IMR-90 (cell line): ENCODE measurements at regions not wholly inside any gene's neighbourhood (a gene's known extent, or its start where the extent isn't known, plus 50 kb on each side); places are given as distances from the start of the nearest gene placed in this dataset.

Source experiments
- ATAC-seq: fragments of 200-7000 bp; cut with Tn5 transposase; 2 replicates; pipeline ENCODE4 v1.9.1; 2020; ENCODE audit warnings: low read depth, mild to moderate bottlenecking, moderate library complexity
- BruUV-seq: library from RNA; stranded (reverse); fragments of 400-500 nt; replicated peaks from 2 replicates; lab custom pipeline; 2021; lab: Mats Ljungman, UMichigan
- CTCF ChIA-PET: fragments of 300-600 bp; formaldehyde crosslinking; extraction: SDS; loops from one replicate; lab custom pipeline; 2021; ENCODE audit warnings: antibody characterized with exemption; lab: Yijun Ruan, JAX
- POLR2A ChIA-PET: fragments of 300-600 bp; sonication (Branson Sonifier 250); formaldehyde crosslinking; loops from one replicate; lab custom pipeline; 2022; ENCODE audit warnings: antibody characterized with exemption; ENCODE audit not compliant: unreplicated experiment; lab: Charles Lee
- DNase-seq: peaks from one replicate; pipeline ENCODE4 v3.0.0; 2013
- H2AFZ ChIP-seq: replicated peaks from 2 replicates; pipeline ENCODE3; 2013; ENCODE audit warnings: low read length, mild to moderate bottlenecking; ENCODE audit not compliant: poor library complexity
- H2AK5ac ChIP-seq: 2 replicates; pipeline ENCODE4 v1.6.1; 2013; ENCODE audit warnings: low read depth, low read length, inconsistent platforms
- H2AK9ac ChIP-seq: replicated peaks from 2 replicates; pipeline ENCODE3; 2013; ENCODE audit warnings: mild to moderate bottlenecking, low read depth, low read length, moderate library complexity; ENCODE audit not compliant: poor library complexity
- H2BK120ac ChIP-seq: 2 replicates; pipeline ENCODE4 v1.6.1; 2013; ENCODE audit warnings: low read depth, low read length, inconsistent platforms
- H2BK15ac ChIP-seq: 3 replicates; pipeline ENCODE4 v1.6.1; 2013; ENCODE audit warnings: low read depth, low read length, inconsistent platforms
- H2BK20ac ChIP-seq: 2 replicates; pipeline ENCODE4 v1.6.1; 2013; ENCODE audit warnings: low read depth, mild to moderate bottlenecking, inconsistent platforms, low read length, moderate library complexity
- H2BK5ac ChIP-seq: 2 replicates; pipeline ENCODE4 v1.6.1; 2013; ENCODE audit warnings: mild to moderate bottlenecking, low read depth, low read length, inconsistent platforms; ENCODE audit not compliant: poor library complexity, severe bottlenecking
- H3K14ac ChIP-seq: replicated peaks from 2 replicates; pipeline ENCODE4 v1.6.1; 2013; ENCODE audit warnings: low read depth, low read length, inconsistent platforms
- H3K18ac ChIP-seq: 2 replicates; pipeline ENCODE4 v1.6.1; 2013; ENCODE audit warnings: low read depth, low read length, control low read depth
- H3K23ac ChIP-seq: 2 replicates; pipeline ENCODE4 v1.6.1; 2013; ENCODE audit warnings: low read depth, low read length, inconsistent platforms
- H3K27ac ChIP-seq: 2 replicates; pipeline ENCODE4 v1.5.1; 2013; ENCODE audit warnings: mild to moderate bottlenecking, control low read depth, low read length; ENCODE audit not compliant: insufficient read depth
- H3K27me3 ChIP-seq: 2 replicates; pipeline ENCODE4 v1.6.1; 2013; ENCODE audit warnings: low read length; ENCODE audit not compliant: control insufficient read depth, insufficient read depth
- H3K36me3 ChIP-seq: 2 replicates; pipeline ENCODE4 v1.6.1; 2013; ENCODE audit warnings: low read length, mixed read lengths; ENCODE audit not compliant: control insufficient read depth, insufficient read depth
- H3K4ac ChIP-seq: 2 replicates; pipeline ENCODE4 v1.6.1; 2013; ENCODE audit warnings: low read depth, low read length, inconsistent platforms
- H3K4me1 ChIP-seq: 2 replicates; pipeline ENCODE4 v1.6.1; 2013; ENCODE audit warnings: low read length, mixed read lengths; ENCODE audit not compliant: control insufficient read depth, insufficient read depth
- H3K4me2 ChIP-seq: 2 replicates; pipeline ENCODE4 v1.6.1; 2013; ENCODE audit warnings: low read depth, mild to moderate bottlenecking, control low read depth, low read length, moderate library complexity
- H3K4me3 ChIP-seq: 2 replicates; pipeline ENCODE4 v1.5.1; 2013; ENCODE audit warnings: low read depth, mild to moderate bottlenecking, control low read depth, low read length, moderate library complexity; ENCODE audit not compliant: insufficient read depth
- H3K56ac ChIP-seq: 2 replicates; pipeline ENCODE4 v1.6.1; 2013; ENCODE audit warnings: low read length, inconsistent platforms; ENCODE audit not compliant: insufficient read depth; ENCODE audit errors: extremely low read depth
- H3K79me1 ChIP-seq, 2 experiments: 2 replicates each; pipeline ENCODE4 v1.6.1; 2013; ENCODE audit warnings: low read length in 2 of 2, inconsistent platforms in 1 of 2, low read depth in 1 of 2
- H3K9ac ChIP-seq: 2 replicates; pipeline ENCODE4 v1.6.1; 2013; ENCODE audit warnings: low read depth, low read length, control low read depth
- H3K9me1 ChIP-seq: 2 replicates; pipeline ENCODE4 v1.6.1; 2013; ENCODE audit warnings: low read length, inconsistent platforms; ENCODE audit not compliant: insufficient read depth
- H3K9me3 ChIP-seq: 2 replicates; pipeline ENCODE4 v1.6.1; 2013; ENCODE audit warnings: low read length; ENCODE audit not compliant: control insufficient read depth, insufficient read depth
- H4K20me1 ChIP-seq: 2 replicates; pipeline ENCODE4 v1.6.1; 2013; ENCODE audit warnings: low read length, inconsistent platforms; ENCODE audit not compliant: insufficient read depth
- H4K5ac ChIP-seq: 2 replicates; pipeline ENCODE4 v1.6.1; 2013; ENCODE audit warnings: mild to moderate bottlenecking, low read depth, low read length, control low read depth
- H4K8ac ChIP-seq, 2 experiments: 2 replicates each; pipeline ENCODE4 v1.6.1; 2013; ENCODE audit warnings: low read depth in 2 of 2, low read length in 2 of 2, control low read depth in 1 of 2, inconsistent platforms in 1 of 2
- H4K91ac ChIP-seq: 2 replicates; pipeline ENCODE4 v1.6.1; 2013; ENCODE audit warnings: low read depth, low read length, inconsistent platforms; ENCODE audit not compliant: insufficient read depth
- CEBPB ChIP-seq: IDR thresholded peaks from 2 replicates; pipeline ENCODE4 v1.6.1; 2012; ENCODE audit warnings: low read depth, low read length, improper control_type of control experiment
- CHD1 ChIP-seq: IDR thresholded peaks from 2 replicates; pipeline ENCODE4 v1.6.1; 2012; ENCODE audit warnings: low read depth, low read length, improper control_type of control experiment
- CTCF ChIP-seq: conservative IDR thresholded peaks from 2 replicates; pipeline ENCODE4 v1.5.1; 2012; ENCODE audit warnings: mild to moderate bottlenecking, low read depth, low read length, improper control_type of control experiment
- MAFK ChIP-seq: IDR thresholded peaks from 2 replicates; pipeline ENCODE4 v1.6.1; 2012; ENCODE audit warnings: low read depth, low read length, improper control_type of control experiment
- POLR2A ChIP-seq: IDR thresholded peaks from 2 replicates; pipeline ENCODE4 v1.6.1; 2012; ENCODE audit warnings: mild to moderate bottlenecking, low read depth, low read length
- RFX5 ChIP-seq: IDR thresholded peaks from 2 replicates; pipeline ENCODE4 v1.8.0; 2012; ENCODE audit warnings: low read depth, mild to moderate bottlenecking, low read length, moderate library complexity
- WGBS, 2 experiments: methylation state at CpG; one replicate each; pipeline versions ENCODE4 v1.1.5 to v1.1.7; 2013; ENCODE audit warnings: missing lambda C conversion rate in 2 of 2; ENCODE audit not compliant: insufficient read length in 1 of 2; ENCODE audit errors: extremely low coverage in 2 of 2; 5-methylcytosine and 5-hydroxymethylcytosine counted together
- dilution Hi-C: fragments of 300-500 bp; cut with HindIII; formaldehyde crosslinking; loops from one replicate; pipeline ENCODE4 v1.14.3; 2018; ENCODE audit warnings: low sequenced_read_pairs; ENCODE audit not compliant: unreplicated experiment
- in situ Hi-C: fragments of 300-500 bp; cut with MboI; formaldehyde crosslinking; loops from 3 replicates; pipeline ENCODE4 v1.14.3; 2019; ENCODE audit warnings: low sequenced_read_pairs, inconsistent platforms, mixed read lengths
- intact Hi-C: fragments of 100-400 bp; cut with micrococcal nuclease; formaldehyde crosslinking; loops from 2 replicates; pipeline ENCODE4 v1.10.0; 2022

- Histone ChIP-seq H2BK120ac (no peak overlapping the region), H2BK5ac (no peak overlapping the region), H3K9me3 (no peaks in the 10 kb centered on the region), H3K23ac (no peak overlapping the region), H2AK9ac (no peak overlapping the region), H2AK5ac (no peak overlapping the region), H3K14ac (no peak overlapping the region), H3K36me3 (no peaks in the 10 kb centered on the region), H3K9me1 (no peaks in the 10 kb centered on the region), H3K9ac (no peak overlapping the region), H3K56ac (no peak overlapping the region), H4K8ac (no peak overlapping the region), H3K4me3 (no peak overlapping the region), H2BK20ac (no peak overlapping the region), H3K27ac (no peak overlapping the region), H3K4ac (no peak overlapping the region), H2BK15ac (no peak overlapping the region), H4K5ac (no peak overlapping the region), H4K20me1 (no peaks in the 10 kb centered on the region), H3K79me1 (no peaks in the 10 kb centered on the region), H3K18ac (no peak overlapping the region), H3K4me2 (no peak overlapping the region), H4K91ac (no peak overlapping the region), H3K4me1 (no peaks in the 10 kb centered on the region), H3K27me3 (no peaks in the 10 kb centered on the region), H2AFZ (no peak overlapping the region)
- ChIA-PET CTCF (no interaction called here), POLR2A (no interaction called here)
- TF ChIP-seq RFX5 (no peak), CTCF (no peak), CEBPB (no peak), MAFK (no peak), POLR2A (no peak), CHD1 (no peak)
- no peak for DNase-seq
- no CpG with 5 or more reads among the region's 7 CpGs for WGBS, 2 experiments
- intact Hi-C loops (no loop called here), in situ Hi-C loops (no loop called here), dilution Hi-C loops (no loop called here)
- ATAC-seq: no peak
- no TSS peak for BruUV-seq
Measured at GRCh38 chr2:114082731-114083433, 193.0 kb downstream of the ACTR3 start.
